GM23338 (cell line): ENCODE measurements at regions not wholly inside any gene's neighbourhood (a gene's known extent, or its start where the extent isn't known, plus 50 kb on each side); places are given as distances from the start of the nearest gene placed in this dataset.

Experiments
- ATAC-seq: fragments of 200-7000 bp; cut with Tn5 transposase; 3 replicates; pipeline ENCODE4 v1.9.1; 2020
- DNase-seq: peaks from one replicate; pipeline ENCODE4 v3.0.0-alpha.2; 2015; ENCODE audit warnings: low spot score
- H2AFZ ChIP-seq: fragments of 200-600 bp; sonication (generic); 2 replicates; pipeline ENCODE4 v1.8.0; 2016; ENCODE audit warnings: antibody characterized with exemption, mild to moderate bottlenecking, moderate library complexity
- H3F3A ChIP-seq: fragments of 200-600 bp; sonication (generic); replicated peaks from 2 replicates; pipeline ENCODE4 v1.8.0; 2017; ENCODE audit warnings: antibody characterized with exemption, mixed run types, low read depth
- H3K27ac ChIP-seq: fragments of 200-600 bp; sonication (generic); 2 replicates; pipeline ENCODE4 v1.6.1; 2016; ENCODE audit warnings: low read depth
- H3K27me3 ChIP-seq: fragments of 200-600 bp; sonication (generic); 2 replicates; pipeline ENCODE4 v1.8.0; 2016; ENCODE audit warnings: mild to moderate bottlenecking, mixed run types, moderate library complexity; ENCODE audit not compliant: insufficient read depth
- H3K36me3 ChIP-seq: fragments of 200-600 bp; sonication (generic); 2 replicates; pipeline ENCODE4 v1.8.0; 2016; ENCODE audit warnings: mild to moderate bottlenecking; ENCODE audit not compliant: insufficient read depth
- H3K4me1 ChIP-seq: fragments of 200-600 bp; sonication (generic); 2 replicates; pipeline ENCODE4 v1.8.0; 2016; ENCODE audit warnings: mild to moderate bottlenecking, moderate library complexity; ENCODE audit not compliant: insufficient read depth
- H3K4me2 ChIP-seq: fragments of 200-600 bp; sonication (generic); 2 replicates; pipeline ENCODE4 v1.7.1; 2017; ENCODE audit warnings: mixed run types
- H3K4me3 ChIP-seq: fragments of 200-600 bp; sonication (generic); 2 replicates; pipeline ENCODE4 v1.6.1; 2016; ENCODE audit warnings: mixed run types
- H3K79me2 ChIP-seq: fragments of 200-600 bp; sonication (generic); replicated peaks from 2 replicates; pipeline ENCODE4 v1.8.0; 2017; ENCODE audit warnings: mild to moderate bottlenecking; ENCODE audit not compliant: insufficient read depth
- H3K9me2 ChIP-seq: fragments of 200-600 bp; sonication (generic); 2 replicates; pipeline ENCODE4 v1.8.0; 2017; ENCODE audit not compliant: insufficient read depth
- H4K20me1 ChIP-seq: fragments of 200-600 bp; sonication (generic); replicated peaks from 2 replicates; pipeline ENCODE4 v1.8.0; 2017; ENCODE audit warnings: mild to moderate bottlenecking; ENCODE audit not compliant: insufficient read depth
- H3K27ac Mint-ChIP-seq: 2 replicates; pipeline ENCODE4 v1.8.0; 2020; ENCODE audit warnings: inconsistent platforms, mild to moderate bottlenecking, moderate library complexity, mixed read lengths
- H3K27me3 Mint-ChIP-seq: 3 replicates; pipeline ENCODE4 v1.8.0; 2022; ENCODE audit warnings: low read depth, mild to moderate bottlenecking, moderate library complexity, mixed read lengths, inconsistent platforms; ENCODE audit not compliant: insufficient read depth, poor library complexity
- H3K36me3 Mint-ChIP-seq: 3 replicates; pipeline ENCODE4 v1.8.0; 2021; ENCODE audit warnings: low read depth, mild to moderate bottlenecking, inconsistent platforms, moderate library complexity, mixed read lengths
- H3K4me1 Mint-ChIP-seq: 3 replicates; pipeline ENCODE4 v1.8.0; 2020; ENCODE audit warnings: mild to moderate bottlenecking, inconsistent platforms, mixed read lengths
- H3K4me3 Mint-ChIP-seq: 3 replicates; pipeline ENCODE4 v1.8.0; 2021; ENCODE audit warnings: moderate library complexity, mild to moderate bottlenecking, inconsistent platforms, mixed read lengths
- H3K9me3 Mint-ChIP-seq: 3 replicates; pipeline ENCODE4 v1.8.0; 2020; ENCODE audit warnings: moderate library complexity, mild to moderate bottlenecking, inconsistent platforms, mixed read lengths
- CREB1 ChIP-seq: fragments of 250-450 bp; sonication (Bioruptor Pico); IDR thresholded peaks from 2 replicates; pipeline ENCODE4 v1.5.0; 2020; ENCODE audit warnings: low read depth, mild to moderate bottlenecking, moderate library complexity
- ETS1 ChIP-seq: IDR thresholded peaks from 2 replicates; pipeline ENCODE4 v1.6.1; 2016; ENCODE audit warnings: antibody characterized with exemption
- POLR2AphosphoS5 ChIP-seq: IDR thresholded peaks from 2 replicates; pipeline ENCODE4 v1.6.1; 2016; ENCODE audit warnings: antibody characterized with exemption, low read depth
- REST ChIP-seq: IDR thresholded peaks from one replicate; pipeline ENCODE4 v1.6.1; 2018; ENCODE audit warnings: antibody characterized with exemption; ENCODE audit not compliant: unreplicated experiment
- ZNF462 ChIP-seq: fragments of 250-450 bp; sonication (Bioruptor Pico); IDR thresholded peaks from 2 replicates; pipeline ENCODE4 v1.5.0; 2020; ENCODE audit warnings: mild to moderate bottlenecking, moderate library complexity

- TF ChIP-seq ZNF462 (no peak), CREB1 (no peak), REST (no peak)
Measured at GRCh38 chr4:71259280-71259679, 79.5 kb upstream of the SLC4A4 start (continued).

GRCh38 chr4:71259911-71260331 is 78.9 kb upstream of the SLC4A4 start:
- no peak overlapping the region for H3K27ac Mint-ChIP-seq
- H3K36me3 Mint-ChIP-seq: no peaks in the 10 kb centered on the region
- H3F3A ChIP-seq: no peaks in the 10 kb centered on the region
- H3K4me1 Mint-ChIP-seq: peaks cover 7% of the 10 kb centered on the region; the same call in 2 of the 3 replicates
- H3K79me2 ChIP-seq: no peaks in the 10 kb centered on the region
- no peaks in the 10 kb centered on the region for H3K27me3 ChIP-seq
- peaks cover 20% of the 10 kb centered on the region; the same call in 1 of the 2 replicates for H3K4me1 ChIP-seq
- no peak overlapping the region for H3K4me2 ChIP-seq
- H3K9me2 ChIP-seq: no peaks in the 10 kb centered on the region
- no peak for ATAC-seq
- H3K27me3 Mint-ChIP-seq: no peaks in the 10 kb centered on the region
- no peak overlapping the region for H2AFZ ChIP-seq
- H3K27ac ChIP-seq: no peak overlapping the region
- no peaks in the 10 kb centered on the region for H3K36me3 ChIP-seq
- H3K9me3 Mint-ChIP-seq: no peaks in the 10 kb centered on the region
- no peaks in the 10 kb centered on the region for H4K20me1 ChIP-seq
- no peak for DNase-seq
- H3K4me3 ChIP-seq: no peak overlapping the region
- H3K4me3 Mint-ChIP-seq: no peak overlapping the region
- TF ChIP-seq POLR2AphosphoS5: no peak
- no peak for TF ChIP-seq ETS1
- no peak for TF ChIP-seq ZNF462
